Stimulated activated memory B cell treated with anti-CD40 and anti-IgM and Interleukin-4, amounts not matched to agents 10 μg/mL and 1 μg/mL and 100 μg/mL, for 72 hours (primary cell): ENCODE measurements at regions not wholly inside any gene's neighbourhood (a gene's known extent, or its start where the extent isn't known, plus 50 kb on each side); places are given as distances from the start of the nearest gene placed in this dataset.

Experiments
- ATAC-seq: fragments of 150-1000 bp; cut with Tn5 transposase; 2 replicates; pipeline ENCODE4 v1.10.0; 2021
- H3K27ac Mint-ChIP-seq: one replicate; pipeline ENCODE4 v1.8.0; 2022; ENCODE audit warnings: mild to moderate bottlenecking, mixed read lengths
- H3K27me3 Mint-ChIP-seq: one replicate; pipeline ENCODE4 v1.8.0; 2022; ENCODE audit warnings: mixed read lengths
- H3K36me3 Mint-ChIP-seq: one replicate; pipeline ENCODE4 v1.8.0; 2022; ENCODE audit warnings: mixed read lengths
- H3K4me1 Mint-ChIP-seq: one replicate; pipeline ENCODE4 v1.8.0; 2022; ENCODE audit warnings: mixed read lengths
- H3K4me3 Mint-ChIP-seq: one replicate; pipeline ENCODE4 v1.8.0; 2022; ENCODE audit warnings: mild to moderate bottlenecking, moderate library complexity, mixed read lengths
- H3K9me3 Mint-ChIP-seq: one replicate; pipeline ENCODE4 v1.8.0; 2022; ENCODE audit warnings: mixed read lengths

GRCh38 chr12:115245020-115245419, 561.0 kb upstream of the TBX3 start:
- Mint-ChIP-seq H3K4me1 (no peaks in the 10 kb centered on the region), H3K4me3 (no peak overlapping the region), H3K27me3 (peaks cover 11% of the 10 kb centered on the region), H3K9me3 (no peaks in the 10 kb centered on the region), H3K36me3 (no peaks in the 10 kb centered on the region), H3K27ac (no peak overlapping the region)
- no peak for ATAC-seq

DNA sequence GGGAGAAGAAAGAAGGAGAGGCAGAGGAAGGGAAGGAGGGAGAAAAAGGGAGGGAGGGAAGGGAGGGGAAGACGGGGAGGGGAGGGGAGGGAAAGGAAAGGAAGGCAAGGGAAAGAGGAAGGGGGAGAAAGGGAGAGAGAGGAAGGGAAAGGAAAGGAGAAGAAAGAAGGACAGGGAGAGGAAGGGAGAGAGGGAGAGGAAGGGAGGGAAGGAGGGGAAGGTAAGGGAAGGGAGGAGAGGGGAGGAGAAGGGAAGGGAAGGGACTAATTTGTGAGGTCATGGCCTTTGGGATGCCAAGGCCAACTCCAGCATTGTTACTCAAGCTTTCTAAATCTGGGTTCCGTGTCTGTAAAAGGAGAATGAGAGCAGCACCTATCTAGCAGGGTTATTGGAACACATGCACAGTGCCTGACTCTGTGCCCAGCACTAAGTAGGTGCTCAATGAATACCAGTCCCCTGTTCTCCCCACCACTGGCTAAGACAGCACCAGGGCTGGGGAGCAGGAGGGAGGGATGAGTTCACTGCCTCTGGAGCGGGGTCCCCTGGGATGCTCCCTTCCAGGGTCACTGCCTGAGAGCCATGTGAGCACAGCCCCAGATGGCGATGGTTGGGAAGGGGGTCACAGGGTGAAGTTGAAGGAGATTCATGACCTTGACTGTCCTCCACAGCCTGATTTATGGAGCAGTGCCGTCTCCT, 560.1 kb upstream of the TBX3 start:
- Mint-ChIP-seq H3K27ac (no peak overlapping the region), H3K36me3 (no peaks in the 10 kb centered on the region), H3K4me1 (no peaks in the 10 kb centered on the region), H3K4me3 (no peak overlapping the region), H3K27me3 (peaks cover 11% of the 10 kb centered on the region), H3K9me3 (peaks cover 2% of the 10 kb centered on the region)
- no peak for ATAC-seq

- Mint-ChIP-seq H3K36me3 (no peaks in the 10 kb centered on the region), H3K27ac (no peak overlapping the region), H3K27me3 (peaks cover 11% of the 10 kb centered on the region), H3K4me3 (no peak overlapping the region), H3K4me1 (no peaks in the 10 kb centered on the region), H3K9me3 (peaks cover 10% of the 10 kb centered on the region)
- ATAC-seq, result no peak
Measured at GRCh38 chr12:115240251-115240650, 556.3 kb upstream of the TBX3 start.

GRCh38 chr12:115235880-115236279, 551.9 kb upstream of the TBX3 start:
- no peak overlapping the region for H3K27ac Mint-ChIP-seq
- H3K9me3 Mint-ChIP-seq, result peaks cover 10% of the 10 kb centered on the region
- H3K4me3 Mint-ChIP-seq, result no peak overlapping the region
- H3K27me3 Mint-ChIP-seq, result no peaks in the 10 kb centered on the region
- ATAC-seq, result no peak
- H3K4me1 Mint-ChIP-seq, result no peaks in the 10 kb centered on the region
- H3K36me3 Mint-ChIP-seq, result no peaks in the 10 kb centered on the region

GRCh38 chr12:115233891-115234543, 550.0 kb upstream of the TBX3 start:
- Mint-ChIP-seq H3K4me3 (no peak overlapping the region), H3K27ac (no peak overlapping the region), H3K4me1 (no peaks in the 10 kb centered on the region), H3K27me3 (no peaks in the 10 kb centered on the region), H3K9me3 (peaks cover 7% of the 10 kb centered on the region), H3K36me3 (no peaks in the 10 kb centered on the region)
- no peak for ATAC-seq

- no peaks in the 10 kb centered on the region for H3K4me1 Mint-ChIP-seq
- ATAC-seq, result no peak
- H3K36me3 Mint-ChIP-seq, result no peaks in the 10 kb centered on the region
- no peaks in the 10 kb centered on the region for H3K27me3 Mint-ChIP-seq
- H3K27ac Mint-ChIP-seq, result no peak overlapping the region
- no peak overlapping the region for H3K4me3 Mint-ChIP-seq
- H3K9me3 Mint-ChIP-seq, result peaks cover 7% of the 10 kb centered on the region
Measured at GRCh38 chr12:115232455-115233156, 548.6 kb upstream of the TBX3 start.

- H3K9me3 Mint-ChIP-seq, result no peaks in the 10 kb centered on the region
Measured at GRCh38 chr12:115230606-115231005, 546.6 kb upstream of the TBX3 start.

DNA sequence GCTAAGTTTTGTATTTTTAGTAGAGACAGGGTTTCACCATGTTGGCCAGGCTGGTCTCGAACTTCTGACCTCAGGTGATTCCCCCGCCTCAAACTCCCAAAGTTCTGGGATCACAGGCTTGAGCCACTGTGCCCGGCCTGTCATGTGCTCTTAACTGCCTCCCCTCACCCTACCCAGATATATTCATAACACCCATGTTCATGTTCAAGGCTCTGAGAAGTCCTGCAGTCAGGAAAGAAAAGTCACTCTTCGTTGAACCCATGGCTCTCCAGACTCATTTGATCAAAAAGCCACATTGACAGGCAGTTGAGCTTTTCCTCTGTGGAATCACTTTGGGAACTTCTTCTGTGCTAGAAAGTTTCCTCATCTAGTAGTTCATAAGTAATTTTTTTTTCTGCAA, 545.5 kb upstream of the TBX3 start:
- no peak for ATAC-seq
- H3K36me3 Mint-ChIP-seq, result no peaks in the 10 kb centered on the region
- no peaks in the 10 kb centered on the region for H3K9me3 Mint-ChIP-seq
- no peak overlapping the region for H3K27ac Mint-ChIP-seq
- no peaks in the 10 kb centered on the region for H3K4me1 Mint-ChIP-seq
- H3K27me3 Mint-ChIP-seq, result no peaks in the 10 kb centered on the region
- no peak overlapping the region for H3K4me3 Mint-ChIP-seq

More at GRCh38 chr12:115230606-115231005, 546.6 kb upstream of the TBX3 start:
- no peak overlapping the region for H3K27ac Mint-ChIP-seq
- no peaks in the 10 kb centered on the region for H3K36me3 Mint-ChIP-seq
- no peaks in the 10 kb centered on the region for H3K27me3 Mint-ChIP-seq
- no peak overlapping the region for H3K4me3 Mint-ChIP-seq
- H3K4me1 Mint-ChIP-seq, result no peaks in the 10 kb centered on the region
- ATAC-seq, result no peak

DNA sequence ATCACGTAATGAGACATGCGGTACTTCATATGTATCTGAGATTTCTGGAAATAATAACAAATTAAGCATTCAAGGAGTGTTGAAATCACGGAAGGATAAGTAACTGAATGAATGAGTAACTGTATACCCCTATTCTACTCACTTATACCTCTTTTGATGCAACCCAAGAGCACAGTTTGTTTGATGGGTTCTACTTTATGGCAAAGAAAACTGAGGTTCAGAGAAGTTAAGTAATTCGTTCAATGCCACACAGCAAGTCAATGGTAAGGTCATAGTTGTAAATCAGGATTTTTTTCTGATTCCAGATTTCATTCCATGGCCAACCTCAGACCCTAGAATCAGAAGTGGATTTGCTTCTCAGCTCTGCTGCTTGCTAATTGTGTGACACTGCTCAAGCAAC, 544.5 kb upstream of the TBX3 start:
- no peaks in the 10 kb centered on the region for H3K27me3 Mint-ChIP-seq
- H3K4me3 Mint-ChIP-seq, result no peak overlapping the region
- H3K27ac Mint-ChIP-seq, result no peak overlapping the region
- no peaks in the 10 kb centered on the region for H3K36me3 Mint-ChIP-seq
- no peak for ATAC-seq
- no peaks in the 10 kb centered on the region for H3K9me3 Mint-ChIP-seq
- no peaks in the 10 kb centered on the region for H3K4me1 Mint-ChIP-seq

DNA sequence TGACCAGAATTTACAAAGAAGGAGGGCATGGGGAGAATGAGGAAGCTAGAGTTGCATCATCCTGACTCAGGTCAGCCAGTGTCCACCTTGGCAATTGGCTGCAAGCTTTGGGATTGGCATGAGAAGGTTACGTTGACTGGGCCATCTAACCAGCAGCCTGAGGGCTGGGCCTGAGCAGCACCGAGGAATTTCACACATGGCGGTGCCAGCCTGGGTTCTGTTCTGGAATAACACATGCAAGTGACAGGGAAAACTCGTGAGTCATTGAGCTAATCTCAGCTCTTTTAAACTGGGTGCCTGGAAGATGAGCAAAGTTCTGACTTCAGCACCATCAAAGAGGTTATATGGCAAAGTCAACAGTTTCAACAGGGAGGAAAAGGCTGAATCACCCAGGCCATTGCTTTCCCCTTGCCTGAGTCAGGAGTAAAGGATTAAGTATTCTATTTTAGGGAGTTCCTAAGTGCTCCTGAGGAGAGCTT, 543.2 kb upstream of the TBX3 start:
- Mint-ChIP-seq H3K36me3 (no peaks in the 10 kb centered on the region), H3K9me3 (no peaks in the 10 kb centered on the region), H3K27ac (no peak overlapping the region), H3K27me3 (no peaks in the 10 kb centered on the region), H3K4me3 (no peak overlapping the region), H3K4me1 (no peaks in the 10 kb centered on the region)
- ATAC-seq, result no peak

GRCh38 chr12:115225845-115226244, 541.9 kb upstream of the TBX3 start:
- no peaks in the 10 kb centered on the region for H3K36me3 Mint-ChIP-seq
- no peaks in the 10 kb centered on the region for H3K27me3 Mint-ChIP-seq
- H3K9me3 Mint-ChIP-seq, result no peaks in the 10 kb centered on the region
- H3K4me3 Mint-ChIP-seq, result no peak overlapping the region
- no peak overlapping the region for H3K27ac Mint-ChIP-seq
- H3K4me1 Mint-ChIP-seq, result no peaks in the 10 kb centered on the region
- no peak for ATAC-seq

- H3K4me3 Mint-ChIP-seq, result no peak overlapping the region
- ATAC-seq, result no peak
- H3K36me3 Mint-ChIP-seq, result no peaks in the 10 kb centered on the region
- H3K4me1 Mint-ChIP-seq, result no peaks in the 10 kb centered on the region
- H3K27me3 Mint-ChIP-seq, result no peaks in the 10 kb centered on the region
- no peak overlapping the region for H3K27ac Mint-ChIP-seq
- no peaks in the 10 kb centered on the region for H3K9me3 Mint-ChIP-seq
Measured at GRCh38 chr12:115223991-115224390, 540.0 kb upstream of the TBX3 start.

GRCh38 chr12:115223322-115223721, 539.3 kb upstream of the TBX3 start:
- H3K27me3 Mint-ChIP-seq, result no peaks in the 10 kb centered on the region
- H3K27ac Mint-ChIP-seq, result no peak overlapping the region
- no peak overlapping the region for H3K4me3 Mint-ChIP-seq
- H3K36me3 Mint-ChIP-seq, result no peaks in the 10 kb centered on the region
- H3K4me1 Mint-ChIP-seq, result no peaks in the 10 kb centered on the region
- no peak for ATAC-seq
- H3K9me3 Mint-ChIP-seq, result no peaks in the 10 kb centered on the region

DNA sequence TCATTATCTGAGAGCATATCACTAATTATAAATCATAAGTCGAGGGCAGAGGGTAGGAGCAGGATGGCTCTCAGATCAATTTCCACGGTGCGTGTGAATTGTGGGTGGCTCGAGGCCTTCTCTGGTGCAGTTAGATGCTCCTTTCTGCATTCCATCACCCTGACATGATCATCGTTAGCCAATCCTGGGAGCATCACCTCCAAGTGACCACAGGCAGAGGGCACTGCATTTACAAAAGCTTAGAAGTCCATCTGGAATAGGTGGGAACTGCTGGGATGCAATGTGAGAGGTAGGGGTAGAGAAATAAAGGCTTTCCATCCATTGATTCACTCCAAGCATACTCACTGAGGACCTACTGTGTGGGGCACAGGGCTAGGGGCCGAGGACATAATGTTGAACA, 538.2 kb upstream of the TBX3 start:
- Mint-ChIP-seq H3K4me3 (no peak overlapping the region), H3K27me3 (no peaks in the 10 kb centered on the region), H3K9me3 (no peaks in the 10 kb centered on the region), H3K4me1 (no peaks in the 10 kb centered on the region), H3K36me3 (no peaks in the 10 kb centered on the region), H3K27ac (no peak overlapping the region)
- ATAC-seq, result no peak

- Mint-ChIP-seq H3K4me3 (no peak overlapping the region), H3K9me3 (peaks cover 4% of the 10 kb centered on the region), H3K36me3 (no peaks in the 10 kb centered on the region), H3K27ac (no peak overlapping the region), H3K4me1 (no peaks in the 10 kb centered on the region), H3K27me3 (no peaks in the 10 kb centered on the region)
- no peak for ATAC-seq
Measured at GRCh38 chr12:115216301-115216700, 532.3 kb upstream of the TBX3 start.

GRCh38 chr12:115215544-115215943, 531.6 kb upstream of the TBX3 start:
- ATAC-seq, result no peak
- no peak overlapping the region for H3K4me3 Mint-ChIP-seq
- no peak overlapping the region for H3K27ac Mint-ChIP-seq
- H3K9me3 Mint-ChIP-seq, result peaks cover 5% of the 10 kb centered on the region
- no peaks in the 10 kb centered on the region for H3K27me3 Mint-ChIP-seq
- H3K36me3 Mint-ChIP-seq, result no peaks in the 10 kb centered on the region
- no peaks in the 10 kb centered on the region for H3K4me1 Mint-ChIP-seq
